ENCODE measurements at regions not wholly inside any gene's neighbourhood (a gene's known extent, or its start where the extent isn't known, plus 50 kb on each side); places are given as distances from the start of the nearest gene placed in this dataset.

GRCh38 chr7:135828604-135829003 lies 80.0 kb upstream of the FAM180A start:
- no peak for DNase-seq (ENCODE audit: low read depth)

- no peak for DNase-seq (ENCODE audit: low read depth)
These were observed 78.8 kb upstream of the FAM180A start for GRCh38 chr7:135827391-135827790.

- no peak for DNase-seq (ENCODE audit: low read depth)
These were observed 76.8 kb upstream of the FAM180A start for GRCh38 chr7:135825406-135825805.

- DNase-seq (ENCODE audit: low read depth) = no peak
These were observed 73.8 kb upstream of the FAM180A start for GRCh38 chr7:135822376-135822775.

- no peak for DNase-seq (ENCODE audit: low read depth)
These were observed 69.0 kb upstream of the FAM180A start for GRCh38 chr7:135817583-135817982.

GRCh38 chr7:135815033-135815432 lies 66.4 kb upstream of the FAM180A start:
- no peak for DNase-seq (ENCODE audit: low read depth)

- DNase-seq (ENCODE audit: low read depth) = no peak
These were observed 63.5 kb upstream of the FAM180A start for GRCh38 chr7:135812148-135812547.

- DNase-seq (ENCODE audit: low read depth) = no peak
These were observed 62.9 kb upstream of the FAM180A start for GRCh38 chr7:135811506-135811905.

- DNase-seq (ENCODE audit: low read depth) = no peak
These were observed 59.6 kb upstream of the FAM180A start for GRCh38 chr7:135808206-135808605.

GRCh38 chr7:135803143-135803542 lies 54.5 kb upstream of the FAM180A start:
- no peak for DNase-seq (ENCODE audit: low read depth)

- DNase-seq (ENCODE audit: low read depth) = no peak
These were observed 54.1 kb upstream of the FAM180A start for GRCh38 chr7:135802697-135803096.

GRCh38 chr7:135801877-135802276 lies 53.3 kb upstream of the FAM180A start:
- no peak for DNase-seq (ENCODE audit: low read depth)

GRCh38 chr7:135801045-135801693 lies 52.6 kb upstream of the FAM180A start:
- DNase-seq (ENCODE audit: low read depth) = peak; percentile 29

GRCh38 chr7:135800560-135800959 lies 51.9 kb upstream of the FAM180A start:
- no peak for DNase-seq (ENCODE audit: low read depth)

GRCh38 chr7:135799881-135800280 lies 51.3 kb upstream of the FAM180A start:
- DNase-seq (ENCODE audit: low read depth) = no peak
